ENCODE measurements at regions not wholly inside any gene's neighbourhood (a gene's known extent, or its start where the extent isn't known, plus 50 kb on each side); places are given as distances from the start of the nearest gene placed in this dataset.

DNA sequence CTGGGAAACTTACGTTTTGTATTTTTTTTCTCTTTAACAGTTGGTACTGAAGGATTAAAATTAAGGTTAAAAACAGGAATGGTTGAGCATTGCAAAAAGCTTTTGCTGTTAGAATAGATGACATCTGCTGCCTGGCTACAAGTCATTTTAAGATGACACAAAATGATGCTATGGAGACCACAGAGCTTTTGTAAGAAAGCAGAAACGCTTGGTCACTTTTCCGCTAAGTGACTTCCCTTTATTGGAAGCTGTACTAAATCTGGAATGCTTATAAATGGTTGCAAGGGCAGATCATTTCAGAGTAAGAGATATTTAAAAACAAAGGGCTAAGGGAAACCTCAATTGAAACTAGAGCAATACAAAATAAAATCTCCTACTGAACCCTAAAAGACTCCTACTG is 544.0 kb downstream of the STK39 start:
- Histone ChIP-seq H3K27me3 (no peaks in the 10 kb centered on the region), H3K36me3 (no peaks in the 10 kb centered on the region), H3K4me3 (no peak overlapping the region), H3K9me3 (no peaks in the 10 kb centered on the region), H3K4me1 (peaks cover 0 to 6% (median 0%) of the 10 kb centered on the region in 4 donors), H3K27ac (no peak overlapping the region)
- no peak for DNase-seq (ENCODE audit: low spot score in 2 of 2)
- TF ChIP-seq POLR2A (IDR thresholded peaks at IDR 0.05) (no peak), EP300 (IDR thresholded peaks at IDR 0.05) (no peak)
- TF ChIP-seq, protein P1, sequence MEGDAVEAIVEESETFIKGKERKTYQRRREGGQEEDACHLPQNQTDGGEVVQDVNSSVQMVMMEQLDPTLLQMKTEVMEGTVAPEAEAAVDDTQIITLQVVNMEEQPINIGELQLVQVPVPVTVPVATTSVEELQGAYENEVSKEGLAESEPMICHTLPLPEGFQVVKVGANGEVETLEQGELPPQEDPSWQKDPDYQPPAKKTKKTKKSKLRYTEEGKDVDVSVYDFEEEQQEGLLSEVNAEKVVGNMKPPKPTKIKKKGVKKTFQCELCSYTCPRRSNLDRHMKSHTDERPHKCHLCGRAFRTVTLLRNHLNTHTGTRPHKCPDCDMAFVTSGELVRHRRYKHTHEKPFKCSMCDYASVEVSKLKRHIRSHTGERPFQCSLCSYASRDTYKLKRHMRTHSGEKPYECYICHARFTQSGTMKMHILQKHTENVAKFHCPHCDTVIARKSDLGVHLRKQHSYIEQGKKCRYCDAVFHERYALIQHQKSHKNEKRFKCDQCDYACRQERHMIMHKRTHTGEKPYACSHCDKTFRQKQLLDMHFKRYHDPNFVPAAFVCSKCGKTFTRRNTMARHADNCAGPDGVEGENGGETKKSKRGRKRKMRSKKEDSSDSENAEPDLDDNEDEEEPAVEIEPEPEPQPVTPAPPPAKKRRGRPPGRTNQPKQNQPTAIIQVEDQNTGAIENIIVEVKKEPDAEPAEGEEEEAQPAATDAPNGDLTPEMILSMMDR (IDR thresholded peaks at IDR 0.05), result no peak
- WGBS, 2 donors, result 75 to 81% methylated on average over 3 of the region's 3 CpGs

DNA sequence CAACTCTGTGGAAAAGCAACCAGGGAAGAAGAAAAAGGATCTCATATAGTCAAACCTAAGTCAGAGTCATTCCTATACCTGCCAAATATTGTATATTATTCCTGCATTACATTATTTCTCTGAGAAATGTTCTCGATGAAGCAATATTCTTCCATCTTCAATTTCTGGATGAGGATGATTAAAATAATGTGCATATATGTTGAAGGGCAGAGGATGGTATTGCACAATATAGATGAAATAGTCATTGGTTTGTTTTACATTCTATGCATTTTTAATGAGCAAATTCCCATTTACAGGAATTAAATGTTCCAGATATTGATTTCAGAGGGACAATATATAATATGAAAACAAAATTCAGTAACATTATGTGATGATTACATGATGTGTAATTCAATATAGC is 545.2 kb downstream of the STK39 start:
- Histone ChIP-seq H3K4me3 (no peak overlapping the region), H3K27me3 (no peaks in the 10 kb centered on the region), H3K36me3 (no peaks in the 10 kb centered on the region), H3K4me1 (peaks cover 0 to 7% (median 0%) of the 10 kb centered on the region in 4 donors), H3K27ac (no peak overlapping the region), H3K9me3 (no peaks in the 10 kb centered on the region)
- 95 to 100% methylated on average over 1 of the region's 1 CpG for WGBS, 2 donors
- DNase-seq (ENCODE audit: low spot score in 2 of 2), result no peak
- TF ChIP-seq POLR2A (IDR thresholded peaks at IDR 0.05), result no peak
- TF ChIP-seq EP300 (IDR thresholded peaks at IDR 0.05), result no peak
- TF ChIP-seq, protein P1 (IDR thresholded peaks at IDR 0.05), result no peak

DNA sequence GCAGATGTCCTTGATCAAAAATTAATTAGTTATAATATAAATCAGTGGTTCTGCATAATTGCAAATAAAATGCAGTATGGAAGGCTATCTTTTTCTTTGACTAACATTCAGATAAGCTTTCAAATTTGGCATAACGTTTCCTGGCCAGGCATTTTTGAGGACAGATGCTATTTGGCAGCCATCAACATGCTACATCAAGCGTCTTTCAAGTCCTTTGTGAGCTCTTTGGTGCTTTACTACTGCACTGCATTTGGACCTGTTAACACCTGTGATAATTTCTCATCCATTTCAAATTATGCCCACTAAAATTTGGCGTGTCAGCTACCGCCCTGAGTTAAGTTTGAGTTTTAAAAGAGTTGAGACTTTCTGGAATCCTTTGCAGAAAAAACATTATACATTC is 545.7 kb downstream of the STK39 start:
- Histone ChIP-seq H3K27me3 (no peaks in the 10 kb centered on the region), H3K27ac (no peak overlapping the region), H3K9me3 (no peaks in the 10 kb centered on the region), H3K4me1 (peaks cover 0 to 7% (median 0%) of the 10 kb centered on the region in 4 donors), H3K36me3 (no peaks in the 10 kb centered on the region), H3K4me3 (no peak overlapping the region)
- 74 to 75% methylated on average over 4 of the region's 4 CpGs for WGBS, 2 donors
- no peak for DNase-seq (ENCODE audit: low spot score in 2 of 2)
- TF ChIP-seq, protein P1 (IDR thresholded peaks at IDR 0.05), result no peak
- TF ChIP-seq EP300 (IDR thresholded peaks at IDR 0.05), result no peak
- no peak for TF ChIP-seq POLR2A (IDR thresholded peaks at IDR 0.05)

DNA sequence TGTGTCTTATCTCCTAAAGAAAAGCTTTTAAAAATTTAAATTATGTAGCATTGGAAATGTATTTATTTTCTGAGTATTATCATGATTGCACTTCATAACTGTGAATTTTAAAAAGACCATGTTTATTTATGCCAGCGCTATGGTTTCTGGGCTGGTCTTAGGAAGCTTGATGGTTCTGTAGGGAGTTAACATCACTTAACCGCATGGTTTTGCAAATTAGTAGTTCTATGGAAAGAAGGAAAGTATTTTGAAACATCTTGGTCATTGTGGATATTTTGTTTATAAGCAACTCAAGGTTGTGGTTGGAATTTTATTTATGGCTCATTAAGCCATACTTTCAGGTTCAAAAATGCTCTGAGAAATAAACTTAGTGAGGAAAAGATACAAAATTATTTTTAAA is 549.4 kb downstream of the STK39 start:
- no peaks in the 10 kb centered on the region for H3K27me3 ChIP-seq
- TF ChIP-seq EP300 (IDR thresholded peaks at IDR 0.05) (no peak), POLR2A (IDR thresholded peaks at IDR 0.05) (no peak)
- TF ChIP-seq, protein P1 (IDR thresholded peaks at IDR 0.05), result no peak
- WGBS, 2 donors, result 62 to 71% methylated on average over 2 of the region's 2 CpGs

DNA sequence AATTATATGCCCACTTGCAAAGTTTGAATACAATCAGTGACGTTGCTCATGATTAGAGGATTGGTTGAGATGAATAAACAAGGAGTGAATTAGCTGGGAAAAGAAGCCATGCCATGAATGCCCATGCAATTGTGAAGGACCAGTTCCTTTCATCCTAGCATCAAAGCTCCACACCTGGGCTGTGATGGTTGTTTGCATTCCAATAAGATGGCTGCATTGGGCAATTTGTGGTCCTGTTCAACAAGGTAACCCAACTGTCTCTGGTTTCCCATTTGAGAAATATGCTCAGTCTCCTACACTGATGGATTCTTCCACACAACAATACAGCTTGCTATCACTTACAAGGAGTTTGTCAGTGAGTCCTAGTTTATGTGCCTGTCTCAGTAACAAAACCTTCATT is 550.2 kb downstream of the STK39 start:
- H3K36me3 ChIP-seq, result no peaks in the 10 kb centered on the region
- no peak for DNase-seq (ENCODE audit: low spot score in 2 of 2)
- no peak overlapping the region for H3K27ac ChIP-seq
- TF ChIP-seq, protein P1 (IDR thresholded peaks at IDR 0.05), result no peak
- TF ChIP-seq EP300 (IDR thresholded peaks at IDR 0.05) (no peak), POLR2A (IDR thresholded peaks at IDR 0.05) (no peak)
- no peaks in the 10 kb centered on the region for H3K27me3 ChIP-seq
- no peak overlapping the region for H3K4me3 ChIP-seq
- 67 to 89% methylated on average over 1 of the region's 1 CpG for WGBS, 2 donors
- H3K4me1 ChIP-seq, result peaks cover 0 to 7% (median 0%) of the 10 kb centered on the region in 4 donors
- no peaks in the 10 kb centered on the region for H3K9me3 ChIP-seq

More for the DNA sequence above, 549.4 kb downstream of the STK39 start:
- H3K4me1 ChIP-seq, result peaks cover 0 to 7% (median 0%) of the 10 kb centered on the region in 4 donors
- H3K9me3 ChIP-seq, result no peaks in the 10 kb centered on the region
- no peak overlapping the region for H3K27ac ChIP-seq
- no peak for DNase-seq (ENCODE audit: low spot score in 2 of 2)
- no peaks in the 10 kb centered on the region for H3K36me3 ChIP-seq
- H3K4me3 ChIP-seq, result no peak overlapping the region
